ENCODE measurements at regions not wholly inside any gene's neighbourhood (a gene's known extent, or its start where the extent isn't known, plus 50 kb on each side); places are given as distances from the start of the nearest gene placed in this dataset.
"Not testable (repeated sequence)": the region's sequence is repeated elsewhere in the genome, so short reads cannot be mapped to it uniquely, and the experiment has no call there.

DNA sequence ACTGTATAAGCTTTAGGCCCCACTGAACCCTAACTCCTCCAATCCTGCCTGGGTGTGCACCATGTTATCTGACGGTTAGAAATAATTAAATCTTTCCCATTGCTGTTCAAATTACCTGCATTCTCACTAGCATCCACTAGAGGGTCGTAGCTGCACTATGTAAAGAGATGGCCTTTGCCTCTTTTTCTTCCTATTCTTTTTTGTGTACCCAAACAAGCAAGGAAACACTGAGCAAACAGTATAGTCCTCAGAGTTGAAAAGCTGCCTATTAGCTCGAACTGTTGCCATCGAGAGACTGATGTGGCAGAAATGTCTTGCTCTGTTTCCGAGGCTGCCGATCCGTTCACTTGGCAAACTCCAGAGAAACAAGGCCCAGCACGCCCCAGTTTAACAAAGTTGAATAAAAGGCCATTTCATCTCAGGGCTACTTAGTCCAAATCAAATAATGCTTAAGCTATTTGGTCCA is 163.8 kb upstream of the TRPM3 start:
- TF ChIP-seq, protein P1, sequence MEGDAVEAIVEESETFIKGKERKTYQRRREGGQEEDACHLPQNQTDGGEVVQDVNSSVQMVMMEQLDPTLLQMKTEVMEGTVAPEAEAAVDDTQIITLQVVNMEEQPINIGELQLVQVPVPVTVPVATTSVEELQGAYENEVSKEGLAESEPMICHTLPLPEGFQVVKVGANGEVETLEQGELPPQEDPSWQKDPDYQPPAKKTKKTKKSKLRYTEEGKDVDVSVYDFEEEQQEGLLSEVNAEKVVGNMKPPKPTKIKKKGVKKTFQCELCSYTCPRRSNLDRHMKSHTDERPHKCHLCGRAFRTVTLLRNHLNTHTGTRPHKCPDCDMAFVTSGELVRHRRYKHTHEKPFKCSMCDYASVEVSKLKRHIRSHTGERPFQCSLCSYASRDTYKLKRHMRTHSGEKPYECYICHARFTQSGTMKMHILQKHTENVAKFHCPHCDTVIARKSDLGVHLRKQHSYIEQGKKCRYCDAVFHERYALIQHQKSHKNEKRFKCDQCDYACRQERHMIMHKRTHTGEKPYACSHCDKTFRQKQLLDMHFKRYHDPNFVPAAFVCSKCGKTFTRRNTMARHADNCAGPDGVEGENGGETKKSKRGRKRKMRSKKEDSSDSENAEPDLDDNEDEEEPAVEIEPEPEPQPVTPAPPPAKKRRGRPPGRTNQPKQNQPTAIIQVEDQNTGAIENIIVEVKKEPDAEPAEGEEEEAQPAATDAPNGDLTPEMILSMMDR (IDR thresholded peaks at IDR 0.05; ENCODE audit: insufficient read depth, low read length, missing control alignments), result peak; percentile 73
- H3K4me3 ChIP-seq (ENCODE audit: low read depth, low read length), result no peak overlapping the region
- ChIA-PET CTCF (interaction anchor here (0.6 to 4.5 kb wide), 52 partner anchors 10 to 987 kb away, joined by 3 to 40 read pairs (median 4); no protein-coding TSS in a partner anchor), POLR2A (no interaction called here)
- peak; percentile 29 for DNase-seq (ENCODE audit: low read depth, low spot score)

DNA sequence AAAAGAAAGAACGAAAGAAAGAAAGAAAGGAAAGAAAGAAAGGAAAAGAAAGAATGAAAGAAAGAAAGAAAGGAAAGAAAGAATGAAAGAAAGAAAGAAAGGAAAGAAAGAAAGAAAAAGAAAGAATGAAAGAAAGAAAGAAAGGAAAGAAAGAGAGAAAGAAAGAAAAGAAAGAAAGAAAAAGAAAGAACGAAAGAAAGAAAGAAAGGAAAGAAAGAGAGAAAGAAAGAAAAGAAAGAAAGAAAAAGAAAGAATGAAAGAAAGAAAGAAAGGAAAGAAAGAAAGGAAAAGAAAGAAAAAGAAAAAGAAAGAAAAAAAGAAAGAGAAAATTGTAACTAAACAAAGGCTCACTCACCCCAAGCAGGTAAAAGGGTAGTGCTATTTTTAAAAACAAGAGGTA is 160.7 kb upstream of the TRPM3 start:
- DNase-seq (ENCODE audit: low read depth, low spot score); CTCF ChIA-PET; H3K4me3 ChIP-seq (ENCODE audit: low read depth, low read length); POLR2A ChIA-PET: not testable (repeated sequence)

DNA sequence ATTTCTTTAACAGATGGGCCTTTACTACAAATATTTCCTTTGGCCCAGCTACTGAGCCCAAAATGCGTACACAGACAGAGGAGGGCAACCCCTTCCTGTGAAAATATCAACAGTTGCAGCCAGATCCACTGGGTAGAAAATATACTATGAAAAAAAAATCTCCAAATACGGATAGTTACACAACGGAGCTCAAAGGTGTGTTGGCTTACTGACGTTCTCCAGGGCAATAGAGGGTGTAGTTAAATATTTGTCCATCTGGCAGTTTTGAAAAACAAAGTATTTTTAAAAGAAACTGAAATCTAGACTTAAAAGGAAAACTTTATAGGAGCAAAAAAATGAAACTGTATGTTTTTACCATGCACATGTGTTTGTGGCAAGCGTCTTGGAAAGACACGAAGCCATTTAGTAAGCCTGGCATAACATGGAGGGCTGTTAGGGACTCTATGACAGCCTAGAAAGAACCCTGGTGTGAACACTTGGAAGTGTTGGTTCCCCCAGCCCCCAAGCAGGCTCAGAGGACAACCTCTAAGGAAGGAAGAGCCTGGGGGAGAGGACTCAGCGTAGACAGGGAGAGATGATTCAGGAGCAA is 157.8 kb upstream of the TRPM3 start:
- TF ChIP-seq, protein P1 (IDR thresholded peaks at IDR 0.05; ENCODE audit: insufficient read depth, low read length, missing control alignments), result no peak
- CTCF ChIA-PET, result no interaction called here

DNA sequence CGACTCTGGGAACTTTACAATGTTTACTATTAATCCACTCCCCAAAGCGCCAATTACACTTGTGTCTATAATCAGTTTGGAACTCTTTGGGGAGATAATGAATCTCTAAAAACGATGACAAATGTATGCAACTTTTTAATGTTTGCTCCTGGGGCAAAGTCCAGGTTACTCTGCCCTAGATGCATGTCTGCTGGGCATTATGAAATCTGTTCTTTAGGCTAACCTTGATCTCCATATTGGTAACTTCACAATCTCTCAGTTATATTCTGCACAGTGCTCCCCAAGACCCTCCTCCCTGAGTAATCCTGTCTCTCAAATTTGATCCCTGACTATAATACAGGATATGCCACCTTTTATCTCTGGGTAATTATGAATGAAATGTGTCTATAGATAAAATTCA is 152.2 kb upstream of the TRPM3 start:
- TF ChIP-seq, protein P1 (IDR thresholded peaks at IDR 0.05; ENCODE audit: insufficient read depth, low read length, missing control alignments), result no peak
- DNase-seq (ENCODE audit: low read depth, low spot score), result no peak
- H3K4me3 ChIP-seq (ENCODE audit: low read depth, low read length), result no peak overlapping the region
- ChIA-PET POLR2A (no interaction called here), CTCF (no interaction called here)

More for the DNA sequence above, 157.8 kb upstream of the TRPM3 start:
- POLR2A ChIA-PET, result no interaction called here
- no peak overlapping the region for H3K4me3 ChIP-seq (ENCODE audit: low read depth, low read length)
- no peak for DNase-seq (ENCODE audit: low read depth, low spot score)

DNA sequence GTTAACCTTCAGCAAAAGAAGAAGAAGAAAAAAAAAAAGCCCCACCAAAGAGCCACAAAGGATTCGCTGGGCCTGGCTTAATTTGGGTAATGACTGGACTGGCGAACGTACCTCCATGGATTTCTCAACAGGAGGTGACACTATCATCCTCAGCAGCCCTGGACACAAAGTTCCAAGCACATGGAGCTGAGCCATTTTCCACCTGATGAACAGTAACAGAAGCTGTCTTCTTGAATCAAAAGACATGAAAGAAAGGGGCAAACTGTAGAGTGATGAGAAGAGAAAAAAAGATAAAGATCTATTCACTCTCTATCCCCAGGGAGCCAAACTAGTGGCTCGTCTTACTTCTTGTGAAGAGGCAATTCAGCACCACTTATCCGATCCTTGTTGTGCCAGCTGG is 150.2 kb upstream of the TRPM3 start:
- TF ChIP-seq, protein P1 (IDR thresholded peaks at IDR 0.05; ENCODE audit: insufficient read depth, low read length, missing control alignments), result no peak
- CTCF ChIA-PET, result interaction anchor here (1.0 to 1.4 kb wide), 3 partner anchors 13 to 23 kb away, joined by 3 to 4 read pairs (median 3); no protein-coding TSS in a partner anchor
- DNase-seq (ENCODE audit: low read depth, low spot score), result no peak

DNA sequence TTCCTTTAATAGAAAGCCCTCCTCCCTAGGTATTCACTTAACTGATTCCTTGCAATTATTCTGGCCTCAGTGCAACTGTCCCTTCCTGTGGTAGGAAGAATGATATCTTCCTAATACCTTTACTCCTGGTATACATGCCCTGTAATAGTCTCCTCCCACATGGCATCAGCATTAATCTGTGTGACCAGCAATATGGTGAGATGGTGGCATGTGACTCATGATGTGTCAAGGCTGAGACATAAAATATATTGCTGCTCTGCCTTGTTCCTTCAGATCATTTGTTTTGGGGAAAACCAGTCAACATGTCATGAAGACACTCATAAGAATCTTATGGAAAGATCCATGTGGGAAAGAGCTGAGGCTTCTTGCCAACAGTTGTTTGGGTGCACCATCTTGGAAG is 149.1 kb upstream of the TRPM3 start:
- H3K4me3 ChIP-seq (ENCODE audit: low read depth, low read length), result no peak overlapping the region
- CTCF ChIA-PET, result interaction anchor here (1.1 kb wide), 1 partner anchor 14 kb away, joined by 3 read pairs; no protein-coding TSS in a partner anchor
- POLR2A ChIA-PET, result no interaction called here
- TF ChIP-seq, protein P1 (IDR thresholded peaks at IDR 0.05; ENCODE audit: insufficient read depth, low read length, missing control alignments), result no peak
- DNase-seq (ENCODE audit: low read depth, low spot score), result no peak

More for the DNA sequence above, 150.2 kb upstream of the TRPM3 start:
- POLR2A ChIA-PET, result no interaction called here
- H3K4me3 ChIP-seq (ENCODE audit: low read depth, low read length), result no peak overlapping the region

DNA sequence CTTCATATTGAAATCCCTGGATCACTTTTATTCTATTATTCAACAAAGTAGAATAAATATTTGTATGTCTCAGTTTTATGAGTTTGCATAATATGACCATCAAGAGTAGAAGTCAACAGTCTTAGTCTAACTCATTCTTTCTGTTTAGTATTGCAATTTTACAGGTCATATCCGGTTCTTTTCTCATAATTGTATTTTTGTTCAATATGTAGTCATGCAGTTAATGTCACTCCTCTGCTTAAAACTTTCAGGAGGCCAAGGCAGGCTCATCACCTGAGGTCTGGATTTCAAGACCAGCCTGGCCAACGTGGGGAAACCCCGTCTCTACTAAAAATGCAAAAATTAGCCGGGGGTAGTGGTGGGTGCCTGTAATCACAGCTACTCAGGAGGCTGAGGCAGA is 148.4 kb upstream of the TRPM3 start:
- POLR2A ChIA-PET, result no interaction called here
- TF ChIP-seq, protein P1 (IDR thresholded peaks at IDR 0.05; ENCODE audit: insufficient read depth, low read length, missing control alignments), result no peak
- DNase-seq (ENCODE audit: low read depth, low spot score), result no peak
- CTCF ChIA-PET, result no interaction called here
- no peak overlapping the region for H3K4me3 ChIP-seq (ENCODE audit: low read depth, low read length)

Measured in AG04449 (cell line).